ENCODE measurements at regions not wholly inside any gene's neighbourhood (a gene's known extent, or its start where the extent isn't known, plus 50 kb on each side); places are given as distances from the start of the nearest gene placed in this dataset.

DNA sequence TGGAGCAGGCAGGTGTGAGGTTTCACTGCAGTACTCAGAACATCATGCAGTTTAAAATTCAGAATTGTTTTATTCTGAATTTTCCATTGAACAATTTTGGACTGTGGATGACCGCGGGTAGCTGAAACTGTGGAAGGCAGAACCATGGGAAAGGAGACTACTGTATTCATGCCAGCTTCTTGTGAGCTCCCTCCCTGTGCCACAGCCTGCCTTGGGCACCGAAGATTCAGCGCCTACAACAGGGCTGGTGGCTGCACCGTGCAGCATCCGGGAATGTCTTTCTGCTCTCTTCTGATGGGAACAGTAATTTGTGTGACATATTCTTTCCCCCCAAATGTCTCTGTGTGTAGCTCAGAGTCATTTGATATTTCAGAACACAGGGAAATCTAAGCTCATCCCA, 118.5 kb upstream of the NKX1-1 start:
- no peak for TF ChIP-seq ZNF263 (CRISPR knock-in tag; IDR thresholded peaks at IDR 0.05; ENCODE audit: borderline replicate concordance)
- no peak for TF ChIP-seq CBX5 (IDR thresholded peaks at IDR 0.05; ENCODE audit: borderline replicate concordance, low read depth)
- no peak for TF ChIP-seq ZNF217 (CRISPR knock-in tag; IDR thresholded peaks at IDR 0.05)
- no peak for TF ChIP-seq SMARCE1 (IDR thresholded peaks at IDR 0.05)
- TF ChIP-seq JUN (IDR thresholded peaks at IDR 0.05; ENCODE audit: borderline replicate concordance, low read depth, low read length), result no peak
- no peak for TF ChIP-seq JUN (CRISPR knock-in tag; IDR thresholded peaks at IDR 0.05; ENCODE audit: borderline replicate concordance)
- TF ChIP-seq, protein P1, sequence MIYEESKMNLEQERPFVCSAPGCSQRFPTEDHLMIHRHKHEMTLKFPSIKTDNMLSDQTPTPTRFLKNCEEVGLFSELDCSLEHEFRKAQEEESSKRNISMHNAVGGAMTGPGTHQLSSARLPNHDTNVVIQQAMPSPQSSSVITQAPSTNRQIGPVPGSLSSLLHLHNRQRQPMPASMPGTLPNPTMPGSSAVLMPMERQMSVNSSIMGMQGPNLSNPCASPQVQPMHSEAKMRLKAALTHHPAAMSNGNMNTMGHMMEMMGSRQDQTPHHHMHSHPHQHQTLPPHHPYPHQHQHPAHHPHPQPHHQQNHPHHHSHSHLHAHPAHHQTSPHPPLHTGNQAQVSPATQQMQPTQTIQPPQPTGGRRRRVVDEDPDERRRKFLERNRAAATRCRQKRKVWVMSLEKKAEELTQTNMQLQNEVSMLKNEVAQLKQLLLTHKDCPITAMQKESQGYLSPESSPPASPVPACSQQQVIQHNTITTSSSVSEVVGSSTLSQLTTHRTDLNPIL (CRISPR knock-in tag; IDR thresholded peaks at IDR 0.05), result no peak
- no peak for TF ChIP-seq CREB1 (IDR thresholded peaks at IDR 0.05)
- TF ChIP-seq CREB1 (CRISPR knock-in tag; IDR thresholded peaks at IDR 0.05), result no peak
- TF ChIP-seq RBFOX2 (IDR thresholded peaks at IDR 0.05; ENCODE audit: low read depth, low read length), result no peak
- TF ChIP-seq, protein P2, sequence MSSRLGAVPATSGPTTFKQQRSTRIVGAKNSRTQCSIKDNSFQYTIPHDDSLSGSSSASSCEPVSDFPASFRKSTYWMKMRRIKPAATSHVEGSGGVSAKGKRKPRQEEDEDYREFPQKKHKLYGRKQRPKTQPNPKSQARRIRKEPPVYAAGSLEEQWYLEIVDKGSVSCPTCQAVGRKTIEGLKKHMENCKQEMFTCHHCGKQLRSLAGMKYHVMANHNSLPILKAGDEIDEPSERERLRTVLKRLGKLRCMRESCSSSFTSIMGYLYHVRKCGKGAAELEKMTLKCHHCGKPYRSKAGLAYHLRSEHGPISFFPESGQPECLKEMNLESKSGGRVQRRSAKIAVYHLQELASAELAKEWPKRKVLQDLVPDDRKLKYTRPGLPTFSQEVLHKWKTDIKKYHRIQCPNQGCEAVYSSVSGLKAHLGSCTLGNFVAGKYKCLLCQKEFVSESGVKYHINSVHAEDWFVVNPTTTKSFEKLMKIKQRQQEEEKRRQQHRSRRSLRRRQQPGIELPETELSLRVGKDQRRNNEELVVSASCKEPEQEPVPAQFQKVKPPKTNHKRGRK (tag; IDR thresholded peaks at IDR 0.05), result no peak
- no peak for TF ChIP-seq TARDBP (IDR thresholded peaks at IDR 0.05)
- no peak for TF ChIP-seq ZNF175 (CRISPR knock-in tag; IDR thresholded peaks at IDR 0.05; ENCODE audit: low read depth)
- TF ChIP-seq HNRNPH1 (optimal IDR thresholded peaks at IDR 0.05; ENCODE audit: low read depth, low read length), result no peak
- TF ChIP-seq NCOA4 (IDR thresholded peaks at IDR 0.05; ENCODE audit: partially characterized antibody), result no peak

Data from K562 (cell line).